ENCODE measurements at regions not wholly inside any gene's neighbourhood (a gene's known extent, or its start where the extent isn't known, plus 50 kb on each side); places are given as distances from the start of the nearest gene placed in this dataset.

- ATAC-seq = no peak
- Histone ChIP-seq H3K27ac (no peak overlapping the region), H3K9me3 (no peaks in the 10 kb centered on the region), H3K36me3 (no peaks in the 10 kb centered on the region), H3K4me1 (no peaks in the 10 kb centered on the region), H3K27me3 (peaks cover 0 to 88% of the 10 kb centered on the region in 2 donors), H3K4me3 (no peak overlapping the region)
- intact Hi-C loops (cut with DNase I) = no loop called here
- no peak for TF ChIP-seq CTCF (IDR thresholded peaks at IDR 0.05)
- no peak for DNase-seq
These were observed 88.7 kb downstream of the FOXL1 start for GRCh38 chr16:86667035-86667434.

- DNase-seq = no peak
- Histone ChIP-seq H3K27ac (no peak overlapping the region), H3K9me3 (no peaks in the 10 kb centered on the region), H3K4me3 (no peak overlapping the region), H3K36me3 (no peaks in the 10 kb centered on the region), H3K27me3 (peaks cover 0 to 88% of the 10 kb centered on the region in 2 donors), H3K4me1 (no peaks in the 10 kb centered on the region)
- no peak for ATAC-seq
- intact Hi-C loops (cut with DNase I) = no loop called here
- TF ChIP-seq CTCF (IDR thresholded peaks at IDR 0.05) = no peak
These were observed 90.0 kb downstream of the FOXL1 start for GRCh38 chr16:86668136-86668910.

- intact Hi-C loops (cut with DNase I) = no loop called here
- no peak for TF ChIP-seq CTCF (IDR thresholded peaks at IDR 0.05)
- no peak overlapping the region for H3K4me3 ChIP-seq
- H3K27ac ChIP-seq = no peak overlapping the region
- no peaks in the 10 kb centered on the region for H3K36me3 ChIP-seq
- H3K4me1 ChIP-seq = no peaks in the 10 kb centered on the region
- no peak for ATAC-seq
- H3K9me3 ChIP-seq = no peaks in the 10 kb centered on the region
- H3K27me3 ChIP-seq = peaks cover 0 to 85% of the 10 kb centered on the region in 2 donors
- DNase-seq = no peak
These were observed 91.0 kb downstream of the FOXL1 start for GRCh38 chr16:86669285-86669805.

- H3K27ac ChIP-seq = no peak overlapping the region
- H3K4me3 ChIP-seq = no peak overlapping the region
- DNase-seq (peak in 1 of 4 donors; percentile 56), ATAC-seq (no peak)
- no peaks in the 10 kb centered on the region for H3K36me3 ChIP-seq
- no peaks in the 10 kb centered on the region for H3K4me1 ChIP-seq
- intact Hi-C loops (cut with DNase I) = no loop called here
- peaks cover 0 to 80% of the 10 kb centered on the region in 2 donors for H3K27me3 ChIP-seq
- TF ChIP-seq CTCF (IDR thresholded peaks at IDR 0.05) = no peak
- H3K9me3 ChIP-seq = no peaks in the 10 kb centered on the region
These were observed 91.8 kb downstream of the FOXL1 start for GRCh38 chr16:86669937-86670749.

GRCh38 chr16:86670750-86671234 lies 92.4 kb downstream of the FOXL1 start:
- no peak overlapping the region for H3K27ac ChIP-seq
- no peak for ATAC-seq
- intact Hi-C loops (cut with DNase I) = no loop called here

More at GRCh38 chr16:86670750-86671234, 92.4 kb downstream of the FOXL1 start:
- Histone ChIP-seq H3K9me3 (no peaks in the 10 kb centered on the region), H3K27me3 (peaks cover 0 to 75% of the 10 kb centered on the region in 2 donors), H3K4me1 (no peaks in the 10 kb centered on the region), H3K36me3 (no peaks in the 10 kb centered on the region), H3K4me3 (no peak overlapping the region)
- TF ChIP-seq CTCF (IDR thresholded peaks at IDR 0.05) = no peak
- DNase-seq = no peak
